Germinal center (tissue), 1 donor: ENCODE measurements at regions not wholly inside any gene's neighbourhood (a gene's known extent, or its start where the extent isn't known, plus 50 kb on each side); places are given as distances from the start of the nearest gene placed in this dataset.

Experiments used
- DNase-seq: peaks from one replicate; pipeline ENCODE4 v3.0.0; 2012; ENCODE audit warnings: mixed read lengths, low spot score

GRCh38 chr6:66814156-66814555 is 1107.1 kb upstream of the EYS start:
- no peak for DNase-seq

GRCh38 chr6:66808771-66809170 is 1101.7 kb upstream of the EYS start:
- DNase-seq = no peak

GRCh38 chr6:66796987-66797386 is 1090.0 kb upstream of the EYS start:
- DNase-seq = no peak

GRCh38 chr6:66788579-66788978 is 1081.6 kb upstream of the EYS start:
- no peak for DNase-seq

- DNase-seq = no peak
Measured at GRCh38 chr6:66772800-66773199, 1065.8 kb upstream of the EYS start.

GRCh38 chr6:66771626-66772025 is 1064.6 kb upstream of the EYS start:
- DNase-seq = no peak

- no peak for DNase-seq
Measured at GRCh38 chr6:66751630-66752029, 1044.6 kb upstream of the EYS start.

GRCh38 chr6:66740346-66740745 is 1033.3 kb upstream of the EYS start:
- no peak for DNase-seq

- DNase-seq = no peak
Measured at GRCh38 chr6:66735106-66735890, 1028.3 kb upstream of the EYS start.

GRCh38 chr6:66731310-66731709 is 1024.3 kb upstream of the EYS start:
- no peak for DNase-seq

GRCh38 chr6:66725670-66726069 is 1018.6 kb upstream of the EYS start:
- no peak for DNase-seq

GRCh38 chr6:66717801-66718200 is 1010.8 kb upstream of the EYS start:
- DNase-seq = no peak

- no peak for DNase-seq
Measured at GRCh38 chr6:66699385-66699784, 992.4 kb upstream of the EYS start.

GRCh38 chr6:66689608-66690007 is 982.6 kb upstream of the EYS start:
- no peak for DNase-seq

GRCh38 chr6:66687611-66688140 is 980.6 kb upstream of the EYS start:
- DNase-seq = no peak

- no peak for DNase-seq
Measured at GRCh38 chr6:66675906-66676305, 968.9 kb upstream of the EYS start.

GRCh38 chr6:66664112-66664511 is 957.1 kb upstream of the EYS start:
- no peak for DNase-seq

- no peak for DNase-seq
Measured at GRCh38 chr6:66662721-66663507, 955.9 kb upstream of the EYS start.

GRCh38 chr6:66662196-66662595 is 955.2 kb upstream of the EYS start:
- no peak for DNase-seq

GRCh38 chr6:66655420-66655819 is 948.4 kb upstream of the EYS start:
- no peak for DNase-seq

GRCh38 chr6:66638518-66638917 is 931.5 kb upstream of the EYS start:
- no peak for DNase-seq

GRCh38 chr6:66638099-66638498 is 931.1 kb upstream of the EYS start:
- no peak for DNase-seq

- DNase-seq = no peak
Measured at GRCh38 chr6:66628917-66629316, 921.9 kb upstream of the EYS start.
